HG02571 (cell line): ENCODE measurements at regions not wholly inside any gene's neighbourhood (a gene's known extent, or its start where the extent isn't known, plus 50 kb on each side); places are given as distances from the start of the nearest gene placed in this dataset.
"Not testable (repeated sequence)": the region's sequence is repeated elsewhere in the genome, so short reads cannot be mapped to it uniquely, and the experiment has no call there.

Experiments used
- ATAC-seq: cut with Tn5 transposase; IDR thresholded peaks from one replicate; pipeline ENCODE4 v1.9.1; 2021; ENCODE audit warnings: mild to moderate bottlenecking, moderate library complexity; ENCODE audit not compliant: unreplicated experiment

DNA sequence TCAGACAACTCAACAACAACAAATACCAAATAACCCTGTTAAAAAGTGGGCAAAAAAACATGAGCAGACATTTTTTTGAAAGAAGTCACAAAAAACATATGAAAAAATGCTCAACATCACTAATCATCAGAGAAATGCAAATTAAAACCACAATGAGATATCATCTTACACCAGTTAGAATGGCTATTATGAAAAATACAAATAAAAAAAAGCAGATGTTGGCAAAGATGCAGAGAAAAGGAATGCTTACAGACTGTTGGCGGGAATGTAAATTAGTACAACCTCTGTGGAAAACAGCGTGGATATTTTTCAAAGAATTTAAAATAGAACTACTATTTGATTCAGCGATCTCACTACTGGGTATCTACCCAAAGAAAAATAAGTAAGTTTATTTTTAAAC, 114.0 kb downstream of the SLC38A4 start:
- no peak for ATAC-seq

DNA sequence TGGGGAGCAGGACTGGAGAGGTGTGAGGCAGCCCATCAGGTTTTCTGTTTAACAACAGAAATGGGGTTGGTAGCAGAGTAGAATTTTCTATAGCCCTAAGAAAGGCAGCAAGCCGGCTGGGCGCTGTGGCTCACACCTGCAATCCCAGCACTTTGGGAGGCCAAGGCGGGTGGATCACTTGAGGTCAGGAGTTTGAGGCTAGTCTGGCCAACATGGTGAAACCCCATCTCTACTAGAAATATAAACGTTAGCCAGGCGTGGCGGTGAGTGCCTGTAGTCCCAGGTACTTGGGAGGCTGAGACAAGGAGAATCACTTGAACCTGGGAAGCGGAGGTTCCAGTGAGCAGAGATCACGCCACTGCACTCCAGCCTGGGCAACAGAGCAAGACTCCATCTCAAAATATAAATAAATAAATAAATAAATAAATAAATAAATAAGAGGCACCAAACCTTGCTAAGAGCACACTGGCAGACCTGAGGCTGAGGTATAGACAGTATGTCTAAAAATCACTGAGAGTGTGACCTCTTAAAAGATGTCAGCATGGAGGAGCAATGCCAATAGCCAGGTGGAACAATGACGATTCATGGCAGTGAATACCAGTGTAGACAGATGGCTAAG, 115.6 kb downstream of the SLC38A4 start:
- ATAC-seq = no peak

- ATAC-seq = no peak
Measured at GRCh38 chr12:46702581-46703344, 123.0 kb downstream of the SLC38A4 start.

DNA sequence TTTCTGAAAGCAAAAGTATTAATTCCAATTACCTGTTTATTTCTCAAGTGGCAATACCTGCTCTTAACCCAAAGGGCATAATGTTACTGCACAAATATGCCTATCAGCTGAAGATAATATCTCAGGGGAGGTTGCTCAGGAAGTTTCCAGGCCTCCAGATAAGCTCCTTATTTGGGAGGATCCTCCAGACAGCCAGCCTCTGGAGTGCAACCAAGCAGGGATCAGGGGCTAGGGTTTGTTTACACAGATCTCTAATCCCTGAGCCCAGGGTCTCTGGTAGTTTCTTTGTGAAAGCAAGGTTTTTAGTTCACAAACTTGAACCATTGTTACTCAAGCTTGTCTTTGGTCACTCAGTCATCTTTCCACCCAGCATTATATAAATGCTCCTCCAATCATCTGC, 124.4 kb downstream of the SLC38A4 start:
- no peak for ATAC-seq

DNA sequence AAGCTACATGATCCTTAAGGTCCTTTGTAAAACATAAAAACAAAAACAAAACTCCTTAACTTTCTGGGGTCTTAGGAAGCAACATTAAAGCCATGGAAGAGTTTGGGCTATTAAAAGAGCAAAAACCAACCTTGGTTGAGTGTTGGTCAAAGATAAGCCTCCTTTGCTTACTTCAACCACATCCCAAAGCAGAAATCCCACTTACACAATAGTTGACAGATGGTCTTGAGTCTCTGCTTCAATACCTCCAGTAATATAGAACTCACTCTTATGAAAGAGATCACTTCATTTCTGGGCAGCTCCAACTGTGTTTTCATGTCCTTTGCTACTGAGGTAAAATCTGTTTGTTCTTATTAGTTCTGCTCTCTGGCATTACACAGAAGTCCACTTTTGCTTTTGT, 125.8 kb downstream of the SLC38A4 start:
- no peak for ATAC-seq

- ATAC-seq = no peak
Measured at GRCh38 chr12:46698003-46698402, 127.8 kb downstream of the SLC38A4 start.

GRCh38 chr12:46693518-46693917, 132.3 kb downstream of the SLC38A4 start:
- no peak for ATAC-seq

DNA sequence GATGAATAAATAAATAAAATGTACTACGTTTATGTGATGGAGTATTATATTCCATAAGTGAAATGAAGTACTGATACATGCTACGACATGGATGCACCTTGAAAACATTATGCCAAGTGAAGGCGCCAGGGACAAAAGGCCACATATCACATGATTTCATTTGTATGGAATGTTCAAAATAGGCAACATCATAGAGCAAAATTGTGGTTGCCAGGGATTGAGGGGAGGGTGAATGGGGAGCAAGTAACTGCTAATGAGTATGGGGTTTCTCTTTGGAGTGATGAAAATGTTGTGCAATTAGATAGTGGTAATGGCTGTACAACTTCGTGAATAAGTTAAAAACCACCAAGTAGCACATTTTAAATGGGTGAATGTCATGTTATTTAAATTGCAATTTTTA, 132.8 kb downstream of the SLC38A4 start:
- ATAC-seq = no peak

DNA sequence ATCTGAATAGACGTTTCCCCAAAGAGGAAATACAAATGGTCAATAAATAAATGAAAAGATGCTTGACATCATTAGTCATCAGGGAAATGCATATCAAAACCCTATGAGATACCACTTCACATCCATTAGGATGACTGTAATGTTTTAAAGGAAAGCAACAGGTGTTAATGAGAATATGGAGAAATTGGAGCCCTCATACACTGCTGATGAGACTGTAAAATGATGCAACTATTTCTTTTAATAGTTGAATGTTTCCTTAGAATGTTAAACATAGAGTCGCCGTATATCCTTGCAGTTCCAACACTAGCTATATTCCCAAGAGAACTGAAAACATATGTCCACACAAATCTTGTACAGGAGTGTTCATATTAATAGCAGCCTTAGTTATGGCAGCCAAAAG, 133.2 kb downstream of the SLC38A4 start:
- no peak for ATAC-seq

DNA sequence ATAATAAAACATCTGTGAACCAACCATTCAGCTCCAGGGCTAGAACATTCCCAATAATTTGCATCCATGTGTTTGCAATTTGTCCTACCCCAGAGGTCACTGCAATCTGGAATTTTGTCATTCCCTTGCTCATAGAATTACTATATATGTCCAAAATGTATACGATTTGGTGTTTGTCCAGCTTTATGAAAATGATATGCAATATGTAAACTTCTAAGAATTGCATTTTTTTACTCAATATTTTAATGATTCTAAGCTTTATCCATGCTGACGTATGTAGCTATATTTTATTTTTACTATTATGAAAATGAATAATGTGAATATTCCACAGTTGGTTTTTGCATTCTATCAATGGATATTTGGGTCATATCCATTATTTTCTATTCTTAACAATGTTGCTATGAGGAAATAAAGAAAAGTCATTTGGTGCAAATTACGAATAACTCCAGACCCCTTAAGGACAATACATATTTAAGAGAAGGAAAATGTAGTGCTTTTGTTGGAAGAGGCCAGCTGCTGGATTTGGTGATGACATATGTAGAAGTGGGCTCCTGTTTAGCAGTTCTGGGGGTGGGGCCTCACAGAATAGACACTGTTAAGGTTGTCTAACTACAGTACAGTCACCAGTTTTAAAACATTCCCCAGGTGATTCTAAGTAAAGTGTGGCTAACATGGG, 139.4 kb downstream of the SLC38A4 start:
- ATAC-seq = no peak

GRCh38 chr12:46684243-46684642, 141.6 kb downstream of the SLC38A4 start:
- ATAC-seq = not testable (repeated sequence)

DNA sequence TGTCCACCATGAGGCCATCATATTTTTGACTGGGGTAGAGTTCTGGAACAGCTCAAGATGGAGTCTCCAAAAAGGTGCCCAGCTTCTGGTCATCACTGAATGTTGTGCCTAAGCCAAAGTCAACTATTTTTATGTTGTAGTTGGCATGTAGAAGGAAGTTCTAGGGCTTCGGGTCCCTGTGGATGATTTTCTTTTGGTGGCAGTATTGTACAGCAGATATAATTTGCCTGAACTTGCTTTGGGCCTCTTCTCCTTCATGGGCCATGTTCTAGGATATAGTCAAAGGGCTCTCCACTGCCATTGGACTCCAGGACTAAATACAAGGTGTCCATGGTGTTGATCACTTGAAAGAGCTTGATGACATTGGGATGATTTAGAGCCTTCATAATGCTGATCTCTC, 143.6 kb downstream of the SLC38A4 start:
- ATAC-seq = no peak

DNA sequence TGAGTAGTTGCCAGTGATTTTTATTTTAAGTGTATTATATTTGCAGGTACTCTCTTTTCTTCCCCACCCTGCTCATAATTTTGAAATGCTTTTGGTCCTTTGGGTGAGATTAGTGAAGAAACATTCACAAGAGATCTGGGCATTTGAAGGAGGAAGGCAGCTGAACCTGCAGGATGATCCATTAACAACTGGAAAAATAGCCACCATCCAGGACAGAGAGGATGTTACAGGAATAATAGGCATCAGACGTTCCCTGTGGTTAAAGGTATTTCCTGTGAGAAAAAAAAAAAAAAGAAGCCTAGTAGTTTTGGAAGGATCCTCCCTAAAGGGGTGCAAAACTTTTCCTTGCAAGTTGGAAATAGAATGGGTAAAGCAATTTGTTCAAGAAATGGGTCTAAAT, 145.3 kb downstream of the SLC38A4 start:
- ATAC-seq = no peak

DNA sequence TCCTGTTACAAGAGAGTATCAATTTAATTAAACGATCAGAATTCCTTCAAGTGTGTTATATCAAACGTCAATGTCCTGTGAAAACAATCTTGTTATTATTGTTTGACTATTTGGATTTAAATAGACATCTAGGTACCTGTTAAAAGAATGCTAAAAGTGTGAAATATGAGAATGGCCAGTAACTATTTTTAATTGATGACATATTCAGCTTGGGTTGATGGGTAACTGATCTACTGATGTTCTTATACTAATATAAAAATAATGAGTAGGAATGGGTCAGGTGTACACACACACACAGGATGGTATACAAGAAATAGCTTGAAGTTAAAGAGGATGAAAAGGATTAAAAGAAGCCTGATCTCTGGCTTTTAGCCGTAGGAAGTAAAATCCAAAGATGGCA, 146.0 kb downstream of the SLC38A4 start:
- no peak for ATAC-seq

DNA sequence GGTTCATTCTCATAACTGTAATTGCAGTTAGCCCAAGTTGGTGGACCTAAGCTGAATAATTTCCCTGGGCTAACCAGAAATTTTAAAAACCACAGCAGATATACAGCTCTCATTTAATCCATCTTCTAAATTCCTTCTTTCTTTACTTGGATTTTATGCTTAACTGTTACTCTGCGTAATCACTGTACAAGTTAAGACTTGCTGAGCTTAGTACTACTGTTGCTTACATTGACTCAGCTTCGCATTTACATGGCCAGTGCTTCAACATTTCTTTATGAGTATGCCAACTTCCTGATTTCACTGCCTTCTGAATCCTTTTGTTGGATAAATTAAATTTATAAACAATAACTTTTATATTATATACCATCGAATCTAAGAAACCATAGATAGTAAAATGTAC, 147.4 kb downstream of the SLC38A4 start:
- ATAC-seq = no peak

DNA sequence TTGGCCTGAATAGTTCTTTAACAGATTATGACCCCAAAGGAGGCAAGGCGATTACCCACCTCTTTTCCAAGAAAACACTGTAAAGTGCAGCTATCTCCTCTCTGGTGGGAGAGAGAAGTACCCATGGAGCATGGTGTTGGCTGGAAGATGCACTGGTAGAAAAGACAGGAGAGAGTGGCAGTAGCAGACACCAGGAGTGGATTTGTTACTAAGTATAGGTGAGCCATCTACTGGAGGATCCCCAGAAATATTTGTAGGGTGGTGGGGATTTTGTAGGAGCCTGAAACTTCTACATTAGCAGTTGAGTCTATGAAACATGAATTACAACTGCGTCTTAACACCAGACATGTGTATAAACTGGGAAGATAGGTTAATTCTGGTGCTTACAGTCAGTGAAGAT, 148.0 kb downstream of the SLC38A4 start:
- ATAC-seq = no peak

- ATAC-seq = no peak
Measured at GRCh38 chr12:46676797-46677520, 148.8 kb downstream of the SLC38A4 start.

DNA sequence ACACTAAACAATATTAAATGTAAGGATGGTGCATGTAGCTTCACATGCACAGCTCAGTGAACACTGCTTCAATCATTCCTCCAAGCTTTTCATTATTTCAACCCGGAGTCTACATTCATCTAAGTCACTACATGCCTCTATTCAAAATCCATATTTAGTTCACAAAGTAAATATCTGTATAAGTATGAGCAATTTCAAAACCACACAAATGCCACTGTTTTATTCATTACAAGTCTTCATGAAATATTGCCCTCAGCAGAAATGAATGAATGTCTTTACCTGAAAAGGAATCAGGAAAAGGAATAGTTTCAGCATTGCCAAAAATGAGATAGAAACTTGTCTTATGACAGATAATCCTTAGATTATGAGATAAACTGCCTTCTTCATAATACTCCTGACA, 149.4 kb downstream of the SLC38A4 start:
- no peak for ATAC-seq

- ATAC-seq = no peak
Measured at GRCh38 chr12:46675736-46676135, 150.1 kb downstream of the SLC38A4 start.

- no peak for ATAC-seq
Measured at GRCh38 chr12:46674800-46675199, 151.0 kb downstream of the SLC38A4 start.

DNA sequence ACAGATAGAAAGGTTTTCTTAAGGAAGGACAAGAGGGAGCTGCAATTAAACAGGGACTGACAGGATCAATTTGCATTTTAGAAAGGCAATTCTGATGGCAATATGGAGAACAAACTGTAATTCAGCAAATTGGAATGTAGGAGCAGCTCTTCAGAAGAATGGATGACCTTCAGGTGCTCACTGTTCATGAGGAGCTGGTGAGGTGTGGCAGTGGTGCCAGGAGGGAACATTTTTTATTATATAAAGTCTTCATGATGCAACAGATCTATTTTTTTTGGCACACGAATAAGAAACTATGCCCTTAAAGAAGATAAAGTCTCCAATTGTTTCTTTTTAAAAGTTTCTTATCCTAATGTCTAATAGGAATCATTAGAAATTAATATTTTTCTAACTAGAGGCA, 151.7 kb downstream of the SLC38A4 start:
- ATAC-seq = no peak

- ATAC-seq = no peak
Measured at GRCh38 chr12:46671102-46671501, 154.7 kb downstream of the SLC38A4 start.
